HG03097 (cell line): ENCODE measurements at regions not wholly inside any gene's neighbourhood (a gene's known extent, or its start where the extent isn't known, plus 50 kb on each side); places are given as distances from the start of the nearest gene placed in this dataset.

Experiments
- ATAC-seq: cut with Tn5 transposase; IDR thresholded peaks from one replicate; pipeline ENCODE4 v1.9.1; 2021; ENCODE audit not compliant: unreplicated experiment, low FRiP score

GRCh38 chr1:87665151-87665550 lies 336.5 kb downstream of the LMO4 start:
- no peak for ATAC-seq

GRCh38 chr1:87666681-87667080 lies 338.0 kb downstream of the LMO4 start:
- no peak for ATAC-seq

- ATAC-seq, result no peak
Measured at GRCh38 chr1:87669674-87670073, 341.0 kb downstream of the LMO4 start.

GRCh38 chr1:87673309-87673708 lies 344.6 kb downstream of the LMO4 start:
- ATAC-seq, result no peak

GRCh38 chr1:87673748-87674147 lies 345.1 kb downstream of the LMO4 start:
- no peak for ATAC-seq

- ATAC-seq, result no peak
Measured at GRCh38 chr1:87674791-87675190, 346.1 kb downstream of the LMO4 start.

GRCh38 chr1:87678266-87678665 lies 349.6 kb downstream of the LMO4 start:
- ATAC-seq, result no peak

- ATAC-seq, result no peak
Measured at GRCh38 chr1:87682565-87682964, 353.9 kb downstream of the LMO4 start.

GRCh38 chr1:87683196-87683956 lies 354.7 kb downstream of the LMO4 start:
- no peak for ATAC-seq

GRCh38 chr1:87684194-87684593 lies 355.5 kb downstream of the LMO4 start:
- ATAC-seq, result no peak

- ATAC-seq, result no peak
Measured at GRCh38 chr1:87684713-87685205, 356.1 kb downstream of the LMO4 start.

- ATAC-seq, result no peak
Measured at GRCh38 chr1:87685311-87686135, 356.8 kb downstream of the LMO4 start.

GRCh38 chr1:87686136-87686495 lies 357.4 kb downstream of the LMO4 start:
- ATAC-seq, result no peak

GRCh38 chr1:87686671-87687070 lies 358.0 kb downstream of the LMO4 start:
- ATAC-seq, result no peak

GRCh38 chr1:87688136-87688535 lies 359.5 kb downstream of the LMO4 start:
- ATAC-seq, result no peak

GRCh38 chr1:87689487-87689886 lies 360.8 kb downstream of the LMO4 start:
- no peak for ATAC-seq

GRCh38 chr1:87696483-87696882 lies 367.8 kb downstream of the LMO4 start:
- no peak for ATAC-seq

GRCh38 chr1:87702455-87702854 lies 373.8 kb downstream of the LMO4 start:
- no peak for ATAC-seq

GRCh38 chr1:87705233-87705632 lies 376.6 kb downstream of the LMO4 start:
- no peak for ATAC-seq

- no peak for ATAC-seq
Measured at GRCh38 chr1:87706203-87706602, 377.5 kb downstream of the LMO4 start.

GRCh38 chr1:87706779-87707228 lies 378.1 kb downstream of the LMO4 start:
- ATAC-seq, result no peak

- no peak for ATAC-seq
Measured at GRCh38 chr1:87707411-87707810, 378.7 kb downstream of the LMO4 start.
